DND-41 (cell line): ENCODE measurements at regions not wholly inside any gene's neighbourhood (a gene's known extent, or its start where the extent isn't known, plus 50 kb on each side); places are given as distances from the start of the nearest gene placed in this dataset.

Source experiments
- CTCF ChIP-seq: IDR thresholded peaks from 2 replicates; pipeline ENCODE4 v1.5.1; 2012; ENCODE audit warnings: borderline replicate concordance, low read length, moderate library complexity, mild to moderate bottlenecking; ENCODE audit not compliant: poor library complexity, severe bottlenecking; ENCODE audit errors: extremely low read depth
- EZH2 ChIP-seq: IDR thresholded peaks from 3 replicates; pipeline ENCODE4 v1.6.1; 2012; ENCODE audit warnings: borderline replicate concordance, low read depth, mild to moderate bottlenecking, moderate library complexity, low read length, inconsistent platforms; ENCODE audit not compliant: severe bottlenecking

- no peak for TF ChIP-seq CTCF
- no peak for TF ChIP-seq EZH2
Measured at GRCh38 chr12:20206410-20206809, 161.9 kb upstream of the PDE3A start.
